K562 (cell line): ENCODE measurements at regions not wholly inside any gene's neighbourhood (a gene's known extent, or its start where the extent isn't known, plus 50 kb on each side); places are given as distances from the start of the nearest gene placed in this dataset.
A peak's percentile ranks its signal among the peaks of the same experiment; 100 is the strongest.

ENCODE experiments used
- ATAC-seq: fragments of 200-7000 bp; cut with Tn5 transposase; 3 replicates; pipeline ENCODE4 v1.9.1; 2020; ENCODE audit warnings: moderate library complexity
- BruUV-seq: library from RNA; stranded (reverse); fragments of 400-500 nt; replicated peaks from 2 replicates; lab custom pipeline; 2021; lab: Mats Ljungman, UMichigan
- CTCF ChIA-PET: fragments of 300-600 bp; formaldehyde crosslinking; extraction: SDS; loops from one replicate; lab custom pipeline; 2021; ENCODE audit warnings: low intra/inter-chr PET ratio; lab: Yijun Ruan, JAX
- POLR2A ChIA-PET: fragments of 300-600, 350-650 bp; sonication (Branson Sonifier 250); formaldehyde crosslinking; extraction: SDS; loops from one replicate; lab custom pipeline; 2021; ENCODE audit warnings: antibody characterized with exemption, inconsistent platforms; lab: Yijun Ruan, JAX
- DNase-seq, 4 experiments: peaks; one replicate each; pipeline versions ENCODE4 v3.0.0 to v3.0.0-alpha.2; 2011 to 2018; ENCODE audit warnings: low spot score in 3 of 4, mixed read lengths in 3 of 4; ENCODE audit errors: extremely low read depth in 1 of 4
- FAIRE-seq: peaks from 2 replicates; lab custom pipeline; 2011; peaks lifted over from hg19 to GRCh38; lab: Jason Lieb, UNC
- H2AFZ ChIP-seq: 2 replicates; pipeline ENCODE4 v1.6.0; 2011; ENCODE audit warnings: low read depth, low read length, control low read depth, inconsistent platforms
- H3K27ac ChIP-seq: fragments of 200-600 bp; 3 replicates; pipeline ENCODE4 v1.8.0; 2011; ENCODE audit warnings: low read depth, mild to moderate bottlenecking, control low read depth, inconsistent platforms, low read length, moderate library complexity, mixed read lengths; ENCODE audit errors: extremely low read depth
- H3K27me3 ChIP-seq, 2 experiments: fragments of 300-600 bp in 1 of 2; 2 replicates in 1 of 2; 3 replicates in 1 of 2; pipeline versions ENCODE4 v1.6.0 to v1.8.0; 2011; ENCODE audit warnings: inconsistent platforms in 2 of 2, low read length in 2 of 2, mild to moderate bottlenecking in 1 of 2, mixed read lengths in 1 of 2, moderate library complexity in 1 of 2; ENCODE audit not compliant: control insufficient read depth in 2 of 2, insufficient read depth in 2 of 2
- H3K36me3 ChIP-seq: fragments of 300-600 bp; 3 replicates; pipeline ENCODE4 v1.8.0; 2011; ENCODE audit warnings: mild to moderate bottlenecking, low read length, inconsistent platforms; ENCODE audit not compliant: control insufficient read depth, insufficient read depth
- H3K4me1 ChIP-seq, 2 experiments: fragments of 200-600 bp in 1 of 2; replicated peaks in 1 of 2; 2 replicates in 1 of 2; 3 replicates in 1 of 2; pipeline versions ENCODE4 v1.5.1 to v1.8.0; 2011; ENCODE audit warnings: inconsistent platforms in 2 of 2, low read length in 2 of 2, mild to moderate bottlenecking in 1 of 2, mixed read lengths in 1 of 2, moderate library complexity in 1 of 2; ENCODE audit not compliant: control insufficient read depth in 2 of 2, insufficient read depth in 2 of 2
- H3K4me2 ChIP-seq: 2 replicates; pipeline ENCODE4 v1.6.1; 2011; ENCODE audit warnings: low read length, control low read depth, inconsistent platforms, mixed read lengths; ENCODE audit not compliant: insufficient read depth
- H3K4me3 ChIP-seq: fragments of 200-600 bp; sonication (generic), shearing (Covaris generic); 2 replicates; pipeline ENCODE4 v1.5.1; 2016; ENCODE audit warnings: control low read depth, inconsistent platforms
- H3K79me2 ChIP-seq: fragments of 200-600 bp; 3 replicates; pipeline ENCODE4 v1.8.0; 2011; ENCODE audit warnings: low read length, inconsistent platforms; ENCODE audit not compliant: control insufficient read depth, insufficient read depth
- H3K9ac ChIP-seq, 2 experiments: 2 replicates each; pipeline versions ENCODE4 v1.6.0 to v1.6.1; 2011; ENCODE audit warnings: low read depth in 2 of 2, low read length in 2 of 2, control low read depth in 1 of 2, inconsistent platforms in 1 of 2, mild to moderate bottlenecking in 1 of 2, mixed read lengths in 1 of 2; ENCODE audit not compliant: insufficient read depth in 1 of 2
- H3K9me1 ChIP-seq: one replicate; pipeline ENCODE4 v1.6.0; 2011; ENCODE audit warnings: inconsistent platforms, mild to moderate bottlenecking, low read length, moderate library complexity; ENCODE audit not compliant: control insufficient read depth, insufficient read depth
- H3K9me3 ChIP-seq: replicated peaks from 2 replicates; pipeline ENCODE4 v1.5.1; 2011; ENCODE audit warnings: low read depth, low read length, inconsistent platforms; ENCODE audit not compliant: control insufficient read depth, insufficient read depth
- H4K20me1 ChIP-seq: replicated peaks from 2 replicates; pipeline ENCODE4 v1.6.1; 2011; ENCODE audit warnings: low read length, inconsistent platforms, mixed read lengths; ENCODE audit not compliant: control insufficient read depth, insufficient read depth
- WGBS: fragments of 100-300 bp; shearing (Covaris generic); methylation state at CpG from one replicate; pipeline ENCODE4 v1.1.6; 2016; ENCODE audit warnings: low coverage, mixed read lengths; ENCODE audit not compliant: insufficient coverage; ENCODE audit errors: missing lambda C conversion rate; 5-methylcytosine and 5-hydroxymethylcytosine counted together
- in situ Hi-C: fragments of 300-500 bp; cut with MboI; formaldehyde crosslinking; loops from 4 replicates; pipeline ENCODE4 v1.15.0; 2018; ENCODE audit warnings: inconsistent platforms, mixed read lengths
- intact Hi-C: fragments of 100-400 bp; cut with micrococcal nuclease; formaldehyde crosslinking; loops from 2 replicates; pipeline ENCODE4 v1.14.2; 2022
- TF ChIP-seq, protein P1 (sequence below), 2 experiments: IDR thresholded peaks; 2 replicates each; pipeline ENCODE4 v1.6.1; 2012; ENCODE audit warnings: improper control_type of control experiment in 2 of 2, low read depth in 2 of 2, low read length in 2 of 2, borderline replicate concordance in 1 of 2
- TF ChIP-seq, protein P2 (sequence below): sonication (generic); formaldehyde crosslinking; IDR thresholded peaks from 2 replicates; pipeline ENCODE4 v1.9.0; 2022; ENCODE audit warnings: mild to moderate bottlenecking, missing genetic modification reagents
- TF ChIP-seq, protein P3 (sequence below): fragments of 450-650 bp; formaldehyde crosslinking; IDR thresholded peaks from 2 replicates; pipeline ENCODE4 v1.4.0; 2020; ENCODE audit warnings: mild to moderate bottlenecking, mixed read lengths

DNA sequence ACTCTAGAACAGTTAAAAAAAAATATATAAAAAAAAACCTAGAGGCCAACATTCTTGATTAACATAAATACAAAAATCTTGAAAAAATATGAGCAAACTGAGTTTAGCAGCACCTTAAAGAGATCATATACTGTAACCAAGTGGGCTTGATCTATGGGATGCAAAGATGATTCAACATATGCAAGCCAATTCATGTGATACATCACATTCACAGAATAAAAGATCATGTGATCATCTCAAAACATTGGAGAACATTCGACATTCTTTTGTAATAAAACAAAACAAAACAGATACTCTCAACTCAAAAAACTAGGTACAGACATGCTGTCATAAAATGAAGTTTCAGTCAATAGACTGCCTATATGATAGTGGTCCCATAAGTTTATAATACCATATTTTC lies 165.4 kb upstream of the NDST4 start:
- no peaks in the 10 kb centered on the region for H3K9me1 ChIP-seq
- CTCF ChIA-PET, result no interaction called here
- H3K9me3 ChIP-seq, result no peaks in the 10 kb centered on the region
- no peak for DNase-seq
- H2AFZ ChIP-seq, result no peak overlapping the region
- TF ChIP-seq, protein P1, sequence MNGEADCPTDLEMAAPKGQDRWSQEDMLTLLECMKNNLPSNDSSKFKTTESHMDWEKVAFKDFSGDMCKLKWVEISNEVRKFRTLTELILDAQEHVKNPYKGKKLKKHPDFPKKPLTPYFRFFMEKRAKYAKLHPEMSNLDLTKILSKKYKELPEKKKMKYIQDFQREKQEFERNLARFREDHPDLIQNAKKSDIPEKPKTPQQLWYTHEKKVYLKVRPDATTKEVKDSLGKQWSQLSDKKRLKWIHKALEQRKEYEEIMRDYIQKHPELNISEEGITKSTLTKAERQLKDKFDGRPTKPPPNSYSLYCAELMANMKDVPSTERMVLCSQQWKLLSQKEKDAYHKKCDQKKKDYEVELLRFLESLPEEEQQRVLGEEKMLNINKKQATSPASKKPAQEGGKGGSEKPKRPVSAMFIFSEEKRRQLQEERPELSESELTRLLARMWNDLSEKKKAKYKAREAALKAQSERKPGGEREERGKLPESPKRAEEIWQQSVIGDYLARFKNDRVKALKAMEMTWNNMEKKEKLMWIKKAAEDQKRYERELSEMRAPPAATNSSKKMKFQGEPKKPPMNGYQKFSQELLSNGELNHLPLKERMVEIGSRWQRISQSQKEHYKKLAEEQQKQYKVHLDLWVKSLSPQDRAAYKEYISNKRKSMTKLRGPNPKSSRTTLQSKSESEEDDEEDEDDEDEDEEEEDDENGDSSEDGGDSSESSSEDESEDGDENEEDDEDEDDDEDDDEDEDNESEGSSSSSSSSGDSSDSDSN (IDR thresholded peaks at IDR 0.05; ENCODE audit: borderline replicate concordance in 1 of 2, low read depth in 2 of 2, low read length in 2 of 2), result no peak
- TF ChIP-seq, protein P2, sequence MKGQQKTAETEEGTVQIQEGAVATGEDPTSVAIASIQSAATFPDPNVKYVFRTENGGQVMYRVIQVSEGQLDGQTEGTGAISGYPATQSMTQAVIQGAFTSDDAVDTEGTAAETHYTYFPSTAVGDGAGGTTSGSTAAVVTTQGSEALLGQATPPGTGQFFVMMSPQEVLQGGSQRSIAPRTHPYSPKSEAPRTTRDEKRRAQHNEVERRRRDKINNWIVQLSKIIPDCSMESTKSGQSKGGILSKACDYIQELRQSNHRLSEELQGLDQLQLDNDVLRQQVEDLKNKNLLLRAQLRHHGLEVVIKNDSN, result no peak
- TF ChIP-seq, protein P3, sequence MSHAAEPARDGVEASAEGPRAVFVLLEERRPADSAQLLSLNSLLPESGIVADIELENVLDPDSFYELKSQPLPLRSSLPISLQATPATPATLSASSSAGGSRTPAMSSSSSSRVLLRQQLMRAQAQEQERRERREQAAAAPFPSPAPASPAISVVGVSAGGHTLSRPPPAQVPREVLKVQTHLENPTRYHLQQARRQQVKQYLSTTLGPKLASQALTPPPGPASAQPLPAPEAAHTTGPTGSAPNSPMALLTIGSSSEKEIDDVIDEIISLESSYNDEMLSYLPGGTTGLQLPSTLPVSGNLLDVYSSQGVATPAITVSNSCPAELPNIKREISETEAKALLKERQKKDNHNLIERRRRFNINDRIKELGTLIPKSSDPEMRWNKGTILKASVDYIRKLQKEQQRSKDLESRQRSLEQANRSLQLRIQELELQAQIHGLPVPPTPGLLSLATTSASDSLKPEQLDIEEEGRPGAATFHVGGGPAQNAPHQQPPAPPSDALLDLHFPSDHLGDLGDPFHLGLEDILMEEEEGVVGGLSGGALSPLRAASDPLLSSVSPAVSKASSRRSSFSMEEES (CRISPR knock-in tag), result peak; percentile 28
- H3K9ac ChIP-seq, result no peak overlapping the region
- in situ Hi-C loops (no loop called here), intact Hi-C loops (no loop called here)
- no peaks in the 10 kb centered on the region for H3K4me1 ChIP-seq
- no peak overlapping the region for H3K4me3 ChIP-seq
- H3K27me3 ChIP-seq, result no peaks in the 10 kb centered on the region
- 0% methylated on average over 1 of the region's 1 CpG for WGBS
- H4K20me1 ChIP-seq, result no peaks in the 10 kb centered on the region
- no peak overlapping the region for H3K27ac ChIP-seq
- no peak for ATAC-seq
- FAIRE-seq, result no peak
- H3K4me2 ChIP-seq, result no peak overlapping the region
- no TSS peak for BruUV-seq
- no peaks in the 10 kb centered on the region for H3K36me3 ChIP-seq
- POLR2A ChIA-PET, result no interaction called here
- no peaks in the 10 kb centered on the region for H3K79me2 ChIP-seq
